Fibroblast of villous mesenchyme (primary cell): ENCODE measurements at regions not wholly inside any gene's neighbourhood (a gene's known extent, or its start where the extent isn't known, plus 50 kb on each side); places are given as distances from the start of the nearest gene placed in this dataset.
A peak's percentile ranks its signal among the peaks of the same experiment; 100 is the strongest.

Source experiments
- DNase-seq: peaks from one replicate; pipeline ENCODE4 v3.0.0-alpha.2; 2010; ENCODE audit warnings: low read depth
- H3K4me3 ChIP-seq: 2 replicates; pipeline ENCODE4 v1.5.1; 2011; ENCODE audit warnings: low read depth, mild to moderate bottlenecking, low read length
- TF ChIP-seq, protein P1 (sequence below): IDR thresholded peaks from 2 replicates; pipeline ENCODE4 v1.5.1; 2012; ENCODE audit warnings: low read depth, mild to moderate bottlenecking, low read length; ENCODE audit not compliant: insufficient read depth

- H3K4me3 ChIP-seq, result no peak overlapping the region
- TF ChIP-seq, protein P1, sequence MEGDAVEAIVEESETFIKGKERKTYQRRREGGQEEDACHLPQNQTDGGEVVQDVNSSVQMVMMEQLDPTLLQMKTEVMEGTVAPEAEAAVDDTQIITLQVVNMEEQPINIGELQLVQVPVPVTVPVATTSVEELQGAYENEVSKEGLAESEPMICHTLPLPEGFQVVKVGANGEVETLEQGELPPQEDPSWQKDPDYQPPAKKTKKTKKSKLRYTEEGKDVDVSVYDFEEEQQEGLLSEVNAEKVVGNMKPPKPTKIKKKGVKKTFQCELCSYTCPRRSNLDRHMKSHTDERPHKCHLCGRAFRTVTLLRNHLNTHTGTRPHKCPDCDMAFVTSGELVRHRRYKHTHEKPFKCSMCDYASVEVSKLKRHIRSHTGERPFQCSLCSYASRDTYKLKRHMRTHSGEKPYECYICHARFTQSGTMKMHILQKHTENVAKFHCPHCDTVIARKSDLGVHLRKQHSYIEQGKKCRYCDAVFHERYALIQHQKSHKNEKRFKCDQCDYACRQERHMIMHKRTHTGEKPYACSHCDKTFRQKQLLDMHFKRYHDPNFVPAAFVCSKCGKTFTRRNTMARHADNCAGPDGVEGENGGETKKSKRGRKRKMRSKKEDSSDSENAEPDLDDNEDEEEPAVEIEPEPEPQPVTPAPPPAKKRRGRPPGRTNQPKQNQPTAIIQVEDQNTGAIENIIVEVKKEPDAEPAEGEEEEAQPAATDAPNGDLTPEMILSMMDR, result no peak
- DNase-seq, result no peak
Measured at GRCh38 chr6:140548366-140548765, 1173.9 kb upstream of the CITED2 start.

GRCh38 chr6:140546640-140547039 is 1172.2 kb upstream of the CITED2 start:
- TF ChIP-seq, protein P1, result no peak
- H3K4me3 ChIP-seq, result no peak overlapping the region
- peak; percentile 65 for DNase-seq

- H3K4me3 ChIP-seq, result no peak overlapping the region
- DNase-seq, result peak; percentile 7
- TF ChIP-seq, protein P1, result no peak
Measured at GRCh38 chr6:140544431-140544830, 1170.0 kb upstream of the CITED2 start.

GRCh38 chr6:140542863-140543262 is 1168.4 kb upstream of the CITED2 start:
- TF ChIP-seq, protein P1, result no peak
- H3K4me3 ChIP-seq, result no peak overlapping the region
- DNase-seq, result no peak

DNA sequence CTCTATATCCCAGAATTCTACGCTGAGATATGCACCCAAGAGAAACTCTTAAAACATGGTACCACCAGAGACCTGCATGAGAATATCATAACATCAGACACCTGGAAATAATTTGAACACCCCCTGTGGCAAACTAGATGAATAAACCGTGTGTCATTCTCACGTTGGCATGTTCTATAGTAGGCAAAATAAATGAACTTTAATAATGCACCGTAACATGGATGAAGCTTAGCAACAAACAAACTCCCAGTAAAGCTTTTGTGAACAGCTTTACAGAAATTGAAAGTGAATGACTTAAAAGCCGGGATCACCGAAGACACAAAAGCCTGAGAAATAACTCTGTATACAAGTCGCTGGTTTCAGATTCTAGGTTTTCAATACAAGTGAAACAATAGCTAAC is 1166.8 kb upstream of the CITED2 start:
- DNase-seq, result peak; percentile 6

DNA sequence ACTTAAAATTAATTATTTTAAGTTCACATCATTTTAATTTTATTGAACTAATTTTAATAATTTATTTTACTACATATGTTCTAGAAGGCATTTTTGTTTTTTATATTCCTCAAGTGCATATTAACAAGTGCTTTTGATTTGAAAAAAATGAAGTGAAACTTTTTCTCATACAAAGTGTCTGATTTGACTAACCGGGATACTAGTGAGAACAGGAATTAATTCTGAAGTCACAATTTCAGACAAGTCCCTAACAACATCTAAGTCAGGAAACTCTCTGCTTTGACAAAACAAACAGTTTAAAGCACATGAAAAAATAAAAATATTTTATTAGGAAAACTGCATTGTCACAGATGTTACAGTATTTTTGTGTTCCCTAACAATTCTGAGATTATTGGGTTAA is 1166.3 kb upstream of the CITED2 start:
- TF ChIP-seq, protein P1, result no peak
- no peak for DNase-seq
- no peak overlapping the region for H3K4me3 ChIP-seq

More for the DNA sequence above, 1166.8 kb upstream of the CITED2 start:
- H3K4me3 ChIP-seq, result no peak overlapping the region
- TF ChIP-seq, protein P1, result no peak

- no peak overlapping the region for H3K4me3 ChIP-seq
- DNase-seq, result peak; percentile 16
- TF ChIP-seq, protein P1, result peak; percentile 5
Measured at GRCh38 chr6:140538926-140539325, 1164.5 kb upstream of the CITED2 start.
